ENCODE measurements at regions not wholly inside any gene's neighbourhood (a gene's known extent, or its start where the extent isn't known, plus 50 kb on each side); places are given as distances from the start of the nearest gene placed in this dataset.
A peak's percentile ranks its signal among the peaks of the same experiment; 100 is the strongest.

GRCh38 chr1:29824511-29825273 lies 588.4 kb downstream of the PTPRU start:
- no peak for DNase-seq

GRCh38 chr1:29824025-29824424 lies 587.7 kb downstream of the PTPRU start:
- DNase-seq, result no peak

- DNase-seq, result no peak
These were observed 587.2 kb downstream of the PTPRU start for GRCh38 chr1:29823561-29823960.

- no peak for DNase-seq
These were observed 585.3 kb downstream of the PTPRU start for GRCh38 chr1:29821605-29822004.

- DNase-seq, result peak; percentile 2
These were observed 584.1 kb downstream of the PTPRU start for GRCh38 chr1:29820401-29820800.

DNA sequence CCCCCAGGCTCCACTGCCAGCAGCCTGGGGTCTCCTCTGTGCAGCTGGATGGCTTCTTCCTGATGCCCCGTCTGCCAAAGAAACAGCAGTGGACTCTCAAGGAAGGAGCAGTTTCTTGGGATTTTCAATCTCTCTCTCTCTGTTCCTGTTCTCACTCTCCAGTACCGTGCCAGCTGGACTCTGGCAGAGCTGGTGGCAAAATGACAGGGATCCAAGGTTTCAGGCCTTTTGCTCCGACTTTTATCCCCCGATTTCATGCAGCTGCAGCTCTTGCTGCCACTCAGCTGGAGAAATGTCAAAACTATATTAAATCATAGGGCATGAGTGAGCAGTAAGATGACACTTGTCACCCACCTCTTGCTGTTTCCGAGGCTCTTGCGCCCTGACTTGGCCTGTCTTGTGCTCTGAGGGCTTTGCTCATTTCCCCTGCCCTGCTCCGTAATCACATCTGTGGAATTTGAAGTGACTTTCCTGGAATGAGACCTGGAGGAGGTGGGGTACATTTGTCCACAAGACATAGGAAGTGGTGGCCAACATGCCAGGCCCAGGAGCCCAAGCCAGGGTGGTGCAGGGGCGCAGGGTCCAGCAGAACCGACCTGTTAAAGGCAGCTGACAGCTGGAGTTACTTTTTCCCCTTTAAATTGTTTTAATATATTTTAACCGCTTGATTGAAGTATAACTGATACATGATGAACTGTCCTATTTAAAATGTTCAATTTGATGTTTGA lies 576.2 kb downstream of the PTPRU start:
- no peak for DNase-seq

DNA sequence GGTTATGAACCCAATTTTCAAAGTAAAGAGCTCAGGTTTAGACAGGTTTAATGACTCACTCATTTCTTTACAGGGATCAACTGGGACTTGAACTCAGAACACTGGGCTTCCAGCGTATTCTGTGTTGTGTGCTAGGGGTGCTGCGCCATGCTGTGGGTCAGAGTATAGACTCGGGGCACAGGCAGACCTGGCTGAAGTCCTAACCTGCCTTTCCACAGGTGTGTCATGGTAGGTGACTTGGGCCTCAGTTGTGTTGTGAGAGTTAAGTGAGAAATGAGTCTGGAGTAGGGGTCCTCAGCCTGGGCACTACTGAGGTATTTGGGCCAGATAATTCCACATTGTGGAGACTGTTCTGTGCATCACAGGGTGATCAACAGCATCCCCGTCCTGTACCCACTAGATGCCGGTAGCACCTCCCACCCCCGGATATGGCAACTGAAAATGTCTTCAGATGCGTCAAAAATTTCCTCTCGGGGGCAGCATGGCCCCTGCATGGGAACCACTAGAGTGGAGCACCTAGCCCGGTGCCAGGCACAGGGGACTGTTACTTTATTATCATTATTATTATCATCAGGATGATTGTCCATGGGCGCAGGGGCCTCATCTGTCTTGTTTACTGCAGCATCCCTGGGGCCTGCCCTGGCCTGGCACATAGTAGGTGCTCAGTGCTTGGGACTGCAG lies 575.5 kb downstream of the PTPRU start:
- DNase-seq, result no peak

- no peak for DNase-seq
These were observed 574.9 kb downstream of the PTPRU start for GRCh38 chr1:29811247-29811646.

DNA sequence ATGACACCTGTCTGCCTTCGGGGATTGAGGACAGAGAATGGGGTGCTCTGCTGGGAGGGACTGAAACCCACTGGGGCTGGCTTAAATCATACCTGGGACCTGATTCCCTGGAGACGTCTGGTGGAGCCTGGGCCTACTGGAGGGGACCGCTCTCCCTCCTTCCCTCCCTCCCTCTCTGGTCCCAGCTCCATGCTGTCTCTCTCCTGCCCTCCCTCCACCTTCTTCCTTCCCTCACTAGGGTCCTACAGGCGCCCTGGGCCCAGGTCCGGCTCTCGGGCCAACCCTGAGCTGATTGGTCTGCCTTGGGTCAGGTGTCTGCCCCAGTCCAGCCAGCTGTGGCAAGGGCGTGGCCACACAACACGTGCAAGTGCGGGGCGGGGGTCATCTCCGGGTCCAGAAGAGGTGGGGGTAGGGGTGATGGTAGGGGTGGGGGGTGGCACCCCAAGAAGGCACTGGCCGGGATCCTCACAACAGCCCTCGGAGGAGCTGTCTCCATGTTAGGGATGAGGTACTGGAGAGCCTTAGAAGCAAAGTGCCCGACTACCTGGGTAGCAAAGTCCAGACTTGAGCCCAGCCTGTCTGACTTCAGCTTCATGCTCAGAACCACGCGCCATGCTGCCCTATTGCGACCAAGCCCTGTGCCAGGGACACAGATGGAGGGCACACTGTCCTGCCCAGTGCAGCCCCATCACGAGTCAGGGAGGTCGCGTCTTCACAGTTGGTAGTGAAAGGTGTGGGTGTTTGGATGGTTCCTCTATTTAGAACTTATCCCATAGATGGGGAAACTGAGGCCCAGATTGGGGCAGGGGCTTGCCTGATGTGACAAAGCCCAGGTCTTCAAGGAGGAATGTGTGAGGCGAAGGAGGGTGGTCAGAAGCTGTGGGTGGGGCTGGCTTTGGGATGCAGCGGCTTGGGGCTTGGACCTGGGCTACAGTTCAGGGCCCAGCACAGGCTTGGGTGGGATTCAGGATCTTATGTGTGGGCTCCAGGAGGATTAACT lies 574.1 kb downstream of the PTPRU start:
- no peak for DNase-seq

DNA sequence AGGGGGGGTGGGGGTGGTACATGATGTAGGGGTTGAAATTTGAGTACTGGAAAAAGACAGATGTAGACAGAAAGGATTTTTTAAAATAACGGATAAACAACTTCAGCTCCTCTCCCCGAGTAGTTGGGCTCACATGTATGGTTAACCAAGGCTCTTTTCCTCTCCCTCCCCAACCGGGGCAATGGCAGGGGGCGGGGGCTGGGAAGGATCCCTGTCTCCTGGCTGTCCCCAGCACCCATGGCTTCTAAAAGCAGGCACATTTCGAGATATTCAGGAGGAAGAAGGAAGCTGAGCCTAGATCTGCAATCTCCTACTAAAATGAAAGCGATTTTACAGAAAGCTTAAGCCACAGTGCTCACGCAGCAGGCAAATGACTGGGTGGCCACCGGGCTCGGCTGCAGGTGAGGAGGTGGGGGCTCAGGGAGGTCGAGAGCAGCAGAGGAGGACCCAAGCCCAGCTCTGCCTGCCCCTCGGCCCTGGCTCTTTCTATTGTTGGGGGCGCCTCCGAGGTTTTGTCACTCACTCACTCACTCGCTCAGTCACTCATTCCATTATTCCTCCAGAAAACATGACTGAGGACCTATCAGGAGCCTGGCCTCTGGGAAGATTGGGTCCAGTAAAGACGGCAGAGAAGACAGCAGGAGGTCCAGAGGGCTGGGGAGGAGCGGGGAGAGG lies 573.3 kb downstream of the PTPRU start:
- no peak for DNase-seq

GRCh38 chr1:29808141-29808995 lies 572.0 kb downstream of the PTPRU start:
- DNase-seq, result no peak

DNA sequence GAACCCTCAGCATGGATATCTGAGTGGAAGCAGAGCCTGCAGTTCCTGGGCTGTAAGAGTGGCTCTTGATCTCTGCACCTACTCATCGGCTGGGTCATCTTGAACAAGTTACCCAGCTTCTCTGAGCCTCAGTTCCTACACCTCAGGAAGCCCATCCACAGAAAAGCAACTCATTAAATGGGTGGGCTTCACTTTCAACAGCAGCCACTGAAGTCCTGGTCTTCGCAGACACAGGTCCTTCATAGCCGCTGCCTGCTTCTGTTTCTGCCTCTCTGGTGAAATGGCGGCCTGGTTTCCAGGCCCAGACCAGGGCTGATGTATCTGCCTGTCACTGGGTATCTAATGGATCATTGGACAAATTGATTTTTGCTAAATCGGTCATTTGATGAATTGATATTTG lies 571.4 kb downstream of the PTPRU start:
- no peak for DNase-seq

DNA sequence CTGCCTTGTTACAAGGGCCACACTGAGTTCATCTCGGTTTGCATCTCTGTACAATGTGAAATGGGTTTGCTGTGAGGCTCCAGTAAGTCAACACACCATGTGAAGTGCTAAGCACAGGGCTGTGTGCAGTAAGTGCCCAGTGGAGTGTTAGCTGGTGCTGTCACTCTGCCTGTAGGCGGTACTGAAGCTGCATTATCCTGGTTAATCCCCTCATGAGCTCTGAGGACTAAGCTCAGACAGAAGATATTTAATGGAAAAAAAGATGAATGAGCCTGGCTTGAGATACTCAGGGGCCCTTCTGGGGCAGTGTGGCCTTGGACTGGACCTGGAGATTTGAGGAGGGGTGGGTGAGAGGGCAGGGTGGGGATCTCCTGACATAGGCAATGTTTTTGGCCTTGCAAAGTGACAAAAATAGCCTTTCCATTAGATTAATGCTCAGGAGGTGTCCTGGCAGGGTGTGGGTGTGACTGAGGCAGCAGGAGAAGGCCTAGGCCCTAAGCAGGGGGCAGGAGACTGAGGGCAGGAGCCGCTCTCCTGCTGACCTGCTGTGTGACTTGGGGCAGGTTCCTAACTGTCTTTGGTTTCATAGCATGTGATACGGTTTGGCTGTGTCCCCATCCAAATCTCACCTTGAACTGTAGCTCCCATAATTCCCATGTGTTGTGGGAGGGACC lies 570.5 kb downstream of the PTPRU start:
- no peak for DNase-seq

DNA sequence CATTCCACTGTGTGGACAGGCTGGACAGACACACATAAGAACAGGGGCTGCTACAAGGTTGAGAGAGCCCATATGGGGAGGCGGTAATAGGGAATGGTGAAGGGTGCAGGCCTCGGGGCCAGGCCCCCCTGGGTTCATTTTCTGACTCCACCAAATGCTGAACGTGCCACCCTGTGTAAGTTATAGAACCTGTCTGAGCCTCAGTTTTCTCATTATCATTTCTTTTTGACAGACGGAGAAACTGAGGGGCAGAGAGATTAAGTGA lies 569.5 kb downstream of the PTPRU start:
- DNase-seq, result no peak

- no peak for DNase-seq
These were observed 569.0 kb downstream of the PTPRU start for GRCh38 chr1:29805122-29805895.

DNA sequence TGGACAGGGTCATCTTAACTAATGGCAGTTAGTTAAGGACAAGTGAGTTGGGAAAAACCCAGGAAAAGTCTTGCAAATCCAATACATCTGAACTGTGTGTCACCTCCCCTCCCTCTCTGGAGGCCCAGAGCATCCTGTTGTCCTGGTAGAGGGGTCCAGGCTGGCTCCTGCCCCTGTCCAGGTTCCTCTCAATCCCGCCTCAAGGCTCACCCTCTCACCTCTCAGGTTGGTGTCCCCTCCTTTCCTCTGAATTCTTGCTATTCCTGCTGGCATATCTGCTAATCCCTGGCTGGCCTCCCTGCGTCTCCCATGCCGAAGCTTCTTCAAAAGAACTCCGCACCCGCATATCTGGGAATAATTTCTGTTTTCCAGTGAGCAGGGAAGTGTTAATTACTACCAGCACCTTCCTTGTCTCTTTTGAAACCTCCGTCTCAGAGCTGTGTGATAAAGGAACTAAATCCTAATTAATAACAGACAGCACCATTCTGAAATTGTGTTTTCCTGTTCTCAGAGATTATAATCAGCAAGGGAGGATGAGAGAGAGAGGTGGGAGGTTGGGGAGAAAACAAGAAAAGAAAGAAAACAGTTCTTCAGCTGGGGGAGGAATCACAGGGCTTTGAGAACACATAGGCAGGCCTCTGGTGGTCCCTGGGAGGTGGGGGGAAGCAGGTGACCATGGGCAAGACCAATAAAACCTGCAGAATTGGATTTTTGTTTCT lies 568.0 kb downstream of the PTPRU start:
- DNase-seq, result no peak

DNA sequence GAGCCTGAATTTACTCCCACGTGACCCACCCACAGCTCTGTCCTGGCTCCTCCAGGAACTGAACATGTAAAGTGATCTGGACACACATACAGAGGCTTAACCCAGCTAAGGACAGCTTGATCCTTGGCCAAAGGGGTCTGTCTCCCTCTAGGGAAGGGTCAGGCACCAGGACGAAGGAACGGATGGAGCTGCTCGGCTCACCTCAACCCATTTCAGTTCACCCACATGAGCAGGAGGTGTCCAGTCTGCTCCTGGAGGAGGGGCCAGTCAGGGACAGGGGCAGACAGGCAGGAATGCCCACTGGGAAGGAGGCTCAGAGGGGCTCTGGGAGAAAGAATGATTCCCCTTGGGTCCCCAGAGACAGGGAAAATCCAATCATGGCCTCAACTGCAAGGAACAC lies 567.2 kb downstream of the PTPRU start:
- DNase-seq, result no peak

DNA sequence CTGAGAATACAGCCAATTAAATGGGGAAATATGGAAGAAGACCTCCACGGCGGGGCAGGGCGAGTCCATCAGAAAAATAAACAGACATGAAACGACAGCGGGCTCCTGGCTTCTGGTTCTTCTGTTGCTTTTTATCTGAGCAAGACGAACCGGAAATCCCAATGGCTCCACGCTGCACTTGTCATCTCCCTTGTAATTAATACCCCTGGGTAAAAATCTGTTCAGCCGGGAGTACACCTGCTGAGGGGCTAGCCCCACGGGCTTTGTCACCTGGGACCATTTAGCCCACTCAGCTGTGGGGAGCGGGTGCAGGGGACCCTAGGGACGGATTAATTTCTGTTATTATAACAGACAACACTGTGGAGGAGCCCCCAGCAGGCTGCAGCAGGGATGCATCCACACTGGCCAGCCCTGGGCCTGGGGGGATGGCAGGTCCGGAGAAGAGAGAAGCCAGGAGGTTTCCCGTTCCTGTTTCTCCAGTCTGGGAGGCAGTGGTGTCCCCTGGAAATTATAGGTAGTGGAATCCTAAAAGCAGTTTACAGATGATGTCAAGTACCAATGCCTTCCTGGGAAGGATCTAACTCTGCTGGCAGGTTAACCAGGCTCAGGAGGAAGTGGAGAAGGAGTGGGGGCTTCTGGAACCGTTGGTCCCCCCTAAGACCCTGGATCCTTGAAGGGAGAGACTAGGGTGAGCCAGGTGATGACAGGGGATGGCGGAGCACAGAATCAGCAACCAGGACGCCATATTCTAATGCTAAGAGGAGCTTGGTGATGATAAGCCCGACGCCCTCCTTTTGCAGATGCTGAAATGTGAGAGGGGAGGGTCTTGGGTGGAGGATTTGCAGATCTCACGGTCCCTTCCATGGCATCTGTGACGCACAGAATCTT lies 566.1 kb downstream of the PTPRU start:
- no peak for DNase-seq
